Thyroid gland (tissue), 4 donors: ENCODE measurements at regions not wholly inside any gene's neighbourhood (a gene's known extent, or its start where the extent isn't known, plus 50 kb on each side); places are given as distances from the start of the nearest gene placed in this dataset.

Source experiments
- POLR2A ChIP-seq, 2 donors: fragments of 450-650 bp; IDR thresholded peaks; one replicate each; pipeline ENCODE4 v1.6.1; 2017; ENCODE audit warnings: antibody characterized with exemption in 2 of 2, mild to moderate bottlenecking in 2 of 2, moderate library complexity in 1 of 2
- TF ChIP-seq, protein P1 (sequence below), 6 experiments: fragments of 200-600 bp in 3 of 6; fragments of 450-650 bp in 3 of 6; sonication (generic) in 3 of 6; IDR thresholded peaks; one replicate each; pipeline ENCODE4 v1.5.1; 2016 to 2019; ENCODE audit warnings: antibody characterized with exemption in 6 of 6, mild to moderate bottlenecking in 2 of 6, inconsistent platforms in 1 of 6, moderate library complexity in 1 of 6

DNA sequence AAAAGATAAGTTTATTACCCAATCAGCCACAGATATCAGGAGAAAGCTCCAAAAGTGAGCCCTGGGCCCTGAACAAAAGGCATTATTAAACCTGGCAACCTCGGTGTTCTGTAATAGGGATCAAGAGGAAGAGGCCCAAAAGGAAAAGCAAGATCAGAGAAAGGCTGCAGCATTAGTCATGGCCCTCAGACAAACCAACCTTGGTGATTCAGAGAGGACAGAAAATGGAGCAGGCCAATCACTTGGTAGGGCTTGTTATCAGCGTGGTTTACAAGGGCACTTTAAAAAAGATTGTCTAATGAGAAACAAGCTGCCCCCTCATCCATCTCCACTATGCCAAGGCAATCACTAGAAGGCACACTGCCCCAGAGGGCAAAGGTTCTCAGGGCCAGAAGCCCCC, 75.7 kb downstream of the AGTR2 start:
- TF ChIP-seq, protein P1, sequence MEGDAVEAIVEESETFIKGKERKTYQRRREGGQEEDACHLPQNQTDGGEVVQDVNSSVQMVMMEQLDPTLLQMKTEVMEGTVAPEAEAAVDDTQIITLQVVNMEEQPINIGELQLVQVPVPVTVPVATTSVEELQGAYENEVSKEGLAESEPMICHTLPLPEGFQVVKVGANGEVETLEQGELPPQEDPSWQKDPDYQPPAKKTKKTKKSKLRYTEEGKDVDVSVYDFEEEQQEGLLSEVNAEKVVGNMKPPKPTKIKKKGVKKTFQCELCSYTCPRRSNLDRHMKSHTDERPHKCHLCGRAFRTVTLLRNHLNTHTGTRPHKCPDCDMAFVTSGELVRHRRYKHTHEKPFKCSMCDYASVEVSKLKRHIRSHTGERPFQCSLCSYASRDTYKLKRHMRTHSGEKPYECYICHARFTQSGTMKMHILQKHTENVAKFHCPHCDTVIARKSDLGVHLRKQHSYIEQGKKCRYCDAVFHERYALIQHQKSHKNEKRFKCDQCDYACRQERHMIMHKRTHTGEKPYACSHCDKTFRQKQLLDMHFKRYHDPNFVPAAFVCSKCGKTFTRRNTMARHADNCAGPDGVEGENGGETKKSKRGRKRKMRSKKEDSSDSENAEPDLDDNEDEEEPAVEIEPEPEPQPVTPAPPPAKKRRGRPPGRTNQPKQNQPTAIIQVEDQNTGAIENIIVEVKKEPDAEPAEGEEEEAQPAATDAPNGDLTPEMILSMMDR (IDR thresholded peaks at IDR 0.05): no peak
- TF ChIP-seq POLR2A (IDR thresholded peaks at IDR 0.05): no peak
